PC-3 (cell line): ENCODE measurements at regions not wholly inside any gene's neighbourhood (a gene's known extent, or its start where the extent isn't known, plus 50 kb on each side); places are given as distances from the start of the nearest gene placed in this dataset.
A peak's percentile ranks its signal among the peaks of the same experiment; 100 is the strongest.

Experiments used
- ATAC-seq: fragments of 200-7000 bp; cut with Tn5 transposase; 2 replicates; pipeline ENCODE4 v1.9.1; 2020; ENCODE audit warnings: mild to moderate bottlenecking, moderate library complexity
- BruUV-seq: library from RNA; stranded (reverse); fragments of 400-500 nt; replicated peaks from 2 replicates; lab custom pipeline; 2021; lab: Mats Ljungman, UMichigan
- CTCF ChIA-PET: fragments of 300-600 bp; sonication (Branson Sonifier 250); formaldehyde crosslinking; loops from one replicate; lab custom pipeline; 2022; ENCODE audit warnings: antibody characterized with exemption; lab: Charles Lee
- POLR2A ChIA-PET: fragments of 300-600 bp; sonication (Branson Sonifier 250); formaldehyde crosslinking; loops from one replicate; lab custom pipeline; 2022; ENCODE audit warnings: antibody characterized with exemption; ENCODE audit not compliant: unreplicated experiment; lab: Charles Lee
- DNase-seq: peaks from one replicate; pipeline ENCODE4 v3.0.0-alpha.2; 2015
- H2AFZ ChIP-seq: fragments of 300-600 bp; sonication (generic); 2 replicates; pipeline ENCODE4 v1.6.0; 2016; ENCODE audit warnings: antibody characterized with exemption, low read length
- H3F3A ChIP-seq: fragments of 300-600 bp; sonication (generic); one replicate; pipeline ENCODE4 v1.6.0; 2017; ENCODE audit warnings: antibody characterized with exemption, low read length, control low read depth, mild to moderate bottlenecking; ENCODE audit not compliant: unreplicated experiment
- H3K27ac ChIP-seq: fragments of 300-600 bp; sonication (generic); 2 replicates; pipeline ENCODE4 v1.5.1; 2016; ENCODE audit warnings: mild to moderate bottlenecking, low read length
- H3K27me3 ChIP-seq: fragments of 300-600 bp; sonication (generic); 2 replicates; pipeline ENCODE4 v1.6.1; 2016; ENCODE audit warnings: low read length, mixed read lengths
- H3K36me3 ChIP-seq: fragments of 300-600 bp; sonication (generic); 2 replicates; pipeline ENCODE4 v1.6.1; 2016; ENCODE audit warnings: low read depth, mixed run types, low read length, mixed read lengths
- H3K4me1 ChIP-seq: fragments of 300-600 bp; sonication (generic); 2 replicates; pipeline ENCODE4 v1.5.1; 2016; ENCODE audit warnings: low read length; ENCODE audit not compliant: insufficient read depth
- H3K4me2 ChIP-seq: fragments of 300-600 bp; sonication (generic); 2 replicates; pipeline ENCODE4 v1.6.0; 2016; ENCODE audit warnings: low read length
- H3K4me3 ChIP-seq: fragments of 300-600 bp; sonication (generic); 2 replicates; pipeline ENCODE4 v1.5.1; 2016; ENCODE audit warnings: mild to moderate bottlenecking, low read length, mixed read lengths
- H3K79me2 ChIP-seq: fragments of 300-600 bp; sonication (generic); 2 replicates; pipeline ENCODE4 v1.6.1; 2017; ENCODE audit warnings: low read length, mixed read lengths
- H3K9ac ChIP-seq: fragments of 300-600 bp; sonication (generic); 2 replicates; pipeline ENCODE4 v1.6.0; 2016; ENCODE audit warnings: mild to moderate bottlenecking, low read length
- H3K9me2 ChIP-seq: fragments of 300-600 bp; sonication (generic); replicated peaks from 2 replicates; pipeline ENCODE4 v1.6.1; 2016; ENCODE audit warnings: mixed run types, low read length, mixed read lengths
- H3K9me3 ChIP-seq: fragments of 300-600 bp; sonication (generic); 2 replicates; pipeline ENCODE4 v1.6.1; 2016; ENCODE audit warnings: low read length, mixed read lengths
- H4K20me1 ChIP-seq: fragments of 300-600 bp; sonication (generic); 2 replicates; pipeline ENCODE4 v1.6.1; 2016; ENCODE audit warnings: low read length, mixed read lengths
- CTCF ChIP-seq: fragments of 300-600 bp; sonication (generic); conservative IDR thresholded peaks from 2 replicates; pipeline ENCODE4 v1.5.1; 2017; ENCODE audit warnings: antibody characterized with exemption, low read depth, mild to moderate bottlenecking, low read length
- EZH2 ChIP-seq: fragments of 300-600 bp; sonication (generic); IDR thresholded peaks from one replicate; pipeline ENCODE4 v1.6.1; 2017; ENCODE audit warnings: antibody characterized with exemption, mild to moderate bottlenecking, low read length; ENCODE audit not compliant: unreplicated experiment
- EZH2phosphoT487 ChIP-seq: fragments of 300-600 bp; sonication (generic); IDR thresholded peaks from 2 replicates; pipeline ENCODE4 v1.6.1; 2018; ENCODE audit warnings: mild to moderate bottlenecking, antibody characterized with exemption, low read length, borderline replicate concordance
- intact Hi-C: fragments of 100-400 bp; cut with micrococcal nuclease; formaldehyde crosslinking; loops from 2 replicates; pipeline ENCODE4 v1.9.0; 2023

- H4K20me1 ChIP-seq, result no peaks in the 10 kb centered on the region
- BruUV-seq, result no TSS peak
- H2AFZ ChIP-seq, result no peak overlapping the region
- ChIA-PET CTCF (no interaction called here), POLR2A (no interaction called here)
- TF ChIP-seq CTCF (no peak), EZH2phosphoT487 (no peak), EZH2 (no peak)
- no peak overlapping the region for H3K27ac ChIP-seq
- no peaks in the 10 kb centered on the region for H3F3A ChIP-seq
- H3K9me2 ChIP-seq, result no peaks in the 10 kb centered on the region
- no peak overlapping the region for H3K4me2 ChIP-seq
- no peak overlapping the region for H3K9ac ChIP-seq
- no peaks in the 10 kb centered on the region for H3K36me3 ChIP-seq
- H3K9me3 ChIP-seq, result no peaks in the 10 kb centered on the region
- no peaks in the 10 kb centered on the region for H3K27me3 ChIP-seq
- ATAC-seq, result no peak
- no peaks in the 10 kb centered on the region for H3K79me2 ChIP-seq
- DNase-seq, result no peak
- intact Hi-C loops, result no loop called here
- H3K4me1 ChIP-seq, result no peaks in the 10 kb centered on the region
- H3K4me3 ChIP-seq, result no peak overlapping the region
These were observed 752.0 kb upstream of the GRM7 start for GRCh38 chr3:6108957-6109356.

GRCh38 chr3:6110451-6110850, 750.5 kb upstream of the GRM7 start:
- DNase-seq (no peak), ATAC-seq (no peak)
- no peaks in the 10 kb centered on the region for H3K27me3 ChIP-seq
- no peak overlapping the region for H3K4me2 ChIP-seq
- H4K20me1 ChIP-seq, result no peaks in the 10 kb centered on the region
- H3K36me3 ChIP-seq, result no peaks in the 10 kb centered on the region
- no peaks in the 10 kb centered on the region for H3K9me2 ChIP-seq
- BruUV-seq, result no TSS peak
- H3K79me2 ChIP-seq, result no peaks in the 10 kb centered on the region
- no peaks in the 10 kb centered on the region for H3K9me3 ChIP-seq
- TF ChIP-seq EZH2phosphoT487 (no peak), EZH2 (no peak), CTCF (no peak)
- POLR2A ChIA-PET, result no interaction called here
- CTCF ChIA-PET, result no interaction called here
- no peaks in the 10 kb centered on the region for H3K4me1 ChIP-seq
- H2AFZ ChIP-seq, result no peak overlapping the region
- no peak overlapping the region for H3K4me3 ChIP-seq
- no peaks in the 10 kb centered on the region for H3F3A ChIP-seq
- H3K9ac ChIP-seq, result no peak overlapping the region
- intact Hi-C loops, result no loop called here
- H3K27ac ChIP-seq, result no peak overlapping the region

DNA sequence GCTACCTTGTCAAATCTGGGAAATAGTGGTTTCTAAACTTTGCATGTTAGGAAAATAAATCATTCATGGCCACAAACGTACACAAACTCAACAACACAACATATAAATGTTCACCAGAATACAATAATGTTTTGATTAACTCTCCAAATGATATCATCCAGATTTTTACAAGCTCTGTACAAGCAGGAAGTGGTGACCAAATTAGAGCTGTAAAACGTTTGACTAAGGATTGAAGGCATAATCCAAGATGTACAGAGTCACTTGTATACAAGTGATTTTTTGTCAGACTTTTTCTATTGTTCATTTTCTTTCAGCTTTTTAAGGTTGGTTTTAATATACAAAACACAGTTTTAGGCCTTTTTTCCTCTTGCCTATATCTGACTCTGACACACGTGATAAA, 748.4 kb upstream of the GRM7 start:
- peak; percentile 4 for DNase-seq
- no TSS peak for BruUV-seq
- Histone ChIP-seq H3K27ac (no peak overlapping the region), H3K9me3 (no peaks in the 10 kb centered on the region), H3K4me1 (no peaks in the 10 kb centered on the region), H3K9ac (no peak overlapping the region), H3K4me3 (no peak overlapping the region), H3K9me2 (no peaks in the 10 kb centered on the region), H3K36me3 (no peaks in the 10 kb centered on the region), H3K79me2 (no peaks in the 10 kb centered on the region), H3K4me2 (no peak overlapping the region), H4K20me1 (no peaks in the 10 kb centered on the region), H3F3A (no peaks in the 10 kb centered on the region), H3K27me3 (no peaks in the 10 kb centered on the region), H2AFZ (no peak overlapping the region)
- TF ChIP-seq EZH2phosphoT487, result no peak
- no peak for TF ChIP-seq EZH2
- no peak for TF ChIP-seq CTCF
- intact Hi-C loops, result no loop called here
- no peak for ATAC-seq
- POLR2A ChIA-PET, result no interaction called here
- CTCF ChIA-PET, result no interaction called here
